ENCODE measurements at regions not wholly inside any gene's neighbourhood (a gene's known extent, or its start where the extent isn't known, plus 50 kb on each side); places are given as distances from the start of the nearest gene placed in this dataset.
"Not testable (repeated sequence)": the region's sequence is repeated elsewhere in the genome, so short reads cannot be mapped to it uniquely, and the experiment has no call there.

GRCh38 chr11:15818132-15818842 lies 538.1 kb downstream of the SOX6 start:
- DNase-seq, result no peak

GRCh38 chr11:15819679-15820286 lies 536.6 kb downstream of the SOX6 start:
- no peak for DNase-seq

GRCh38 chr11:15821451-15821850 lies 534.9 kb downstream of the SOX6 start:
- no peak for DNase-seq

GRCh38 chr11:15824060-15824459 lies 532.3 kb downstream of the SOX6 start:
- no peak for DNase-seq

DNA sequence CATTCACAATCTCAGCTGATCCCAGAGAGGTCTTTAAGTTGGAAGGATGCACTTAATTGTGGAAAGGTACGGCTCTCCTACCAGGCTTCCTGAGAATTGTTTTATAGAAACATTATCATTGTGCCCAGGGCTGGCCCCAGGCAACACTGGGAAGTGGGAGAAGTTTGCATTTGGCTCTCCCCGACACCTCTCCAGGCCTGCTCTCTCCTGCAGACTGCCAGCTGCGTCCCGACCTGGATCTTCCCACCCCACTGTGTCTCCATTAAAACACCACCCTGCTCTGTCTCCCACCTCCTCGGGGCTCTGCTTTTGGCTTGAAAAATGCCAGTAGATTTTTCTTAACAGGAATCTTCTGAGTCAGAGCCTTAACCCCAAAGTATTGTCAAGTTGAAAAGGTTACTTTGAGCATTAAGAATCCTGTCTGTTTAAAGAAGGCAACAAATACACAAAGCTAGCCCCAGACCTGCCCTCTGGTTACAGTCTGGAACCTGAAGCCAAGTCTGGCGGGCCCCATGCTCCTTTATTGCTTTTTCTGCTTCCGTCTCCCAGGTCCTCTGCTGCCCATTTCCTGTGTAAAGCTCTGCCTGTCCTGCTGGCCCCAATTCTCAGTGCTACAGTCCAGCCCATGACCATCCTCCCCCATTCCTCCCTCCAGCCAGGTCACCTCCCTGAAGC lies 530.2 kb downstream of the SOX6 start:
- no peak for DNase-seq

DNA sequence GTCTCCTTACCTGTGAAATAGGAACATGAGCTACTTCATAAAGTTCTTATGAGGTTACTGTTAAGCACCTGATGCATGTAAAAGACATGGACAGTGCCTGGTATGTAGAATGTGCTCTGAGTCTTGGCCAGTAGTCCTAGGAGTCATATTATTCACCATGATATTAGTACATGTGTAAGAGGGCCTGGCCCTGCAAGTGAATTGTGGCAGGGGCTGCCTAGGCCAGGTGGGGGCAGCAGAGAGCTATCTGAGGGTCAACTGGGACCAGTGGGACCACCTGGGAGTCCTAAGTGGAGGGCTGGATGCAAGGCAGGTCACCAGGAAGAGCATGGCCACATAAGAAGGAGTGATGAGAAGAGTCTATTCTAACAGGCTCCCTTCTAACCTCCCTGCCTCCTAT lies 529.5 kb downstream of the SOX6 start:
- DNase-seq, result no peak

DNA sequence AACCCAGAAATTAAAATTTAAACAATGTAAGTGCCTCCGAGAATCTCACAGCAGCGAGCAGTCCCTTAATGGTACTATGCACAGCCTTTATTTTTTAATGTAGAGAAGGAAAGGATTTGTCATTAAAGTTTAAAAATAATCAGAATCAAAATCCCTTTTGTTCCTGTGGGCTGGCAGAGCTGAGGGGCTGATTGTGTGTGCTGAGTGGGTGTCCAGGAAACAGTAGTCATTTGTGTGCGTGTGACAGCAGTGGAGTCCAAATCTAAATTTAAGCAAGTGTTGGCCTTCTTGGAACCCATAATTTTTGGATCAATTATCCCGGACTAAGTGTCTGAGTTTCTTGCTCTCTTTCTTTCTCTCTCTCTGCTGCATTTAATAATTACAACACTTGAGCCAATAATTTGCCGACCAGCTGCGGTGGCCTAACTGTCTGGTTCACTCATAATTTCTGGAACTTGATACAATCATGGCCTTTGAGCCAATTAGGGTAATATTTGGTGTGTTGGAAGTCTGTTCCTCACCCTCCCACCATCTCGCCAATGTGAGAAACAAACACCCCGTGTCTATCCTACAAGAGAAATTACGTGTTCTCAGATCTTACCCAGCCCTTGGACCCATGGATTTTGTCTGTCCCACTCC lies 528.0 kb downstream of the SOX6 start:
- DNase-seq, result no peak

GRCh38 chr11:15829312-15829711 lies 527.0 kb downstream of the SOX6 start:
- no peak for DNase-seq

GRCh38 chr11:15830741-15831428 lies 525.5 kb downstream of the SOX6 start:
- DNase-seq, result no peak

GRCh38 chr11:15835788-15836411 lies 520.4 kb downstream of the SOX6 start:
- no peak for DNase-seq

- no peak for DNase-seq
Measured at GRCh38 chr11:15836795-15837194, 519.6 kb downstream of the SOX6 start.

- DNase-seq, result no peak
Measured at GRCh38 chr11:15837901-15838489, 518.4 kb downstream of the SOX6 start.

DNA sequence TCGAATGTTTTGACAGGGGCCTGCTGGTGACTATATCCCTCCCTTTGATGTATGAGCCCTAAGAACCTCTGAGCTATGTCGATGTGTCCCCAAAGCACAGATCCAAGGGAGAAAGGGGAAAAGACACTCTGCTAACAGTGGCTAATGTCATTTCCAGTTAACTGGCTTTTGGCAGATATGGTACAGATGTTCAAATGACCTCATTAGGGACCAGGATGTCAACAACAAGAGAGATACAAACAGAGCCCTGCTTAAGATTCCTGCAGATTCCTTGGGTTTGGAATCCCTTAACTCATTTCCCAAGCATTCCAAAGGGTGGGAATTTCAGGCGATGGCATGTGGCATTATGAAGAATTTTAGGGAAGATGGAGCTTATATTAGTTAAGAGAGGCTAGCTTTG lies 517.3 kb downstream of the SOX6 start:
- no peak for DNase-seq

- DNase-seq, result no peak
Measured at GRCh38 chr11:15840966-15841365, 515.4 kb downstream of the SOX6 start.

GRCh38 chr11:15841931-15842740 lies 514.2 kb downstream of the SOX6 start:
- no peak for DNase-seq

- no peak for DNase-seq
Measured at GRCh38 chr11:15843309-15843872, 513.0 kb downstream of the SOX6 start.

DNA sequence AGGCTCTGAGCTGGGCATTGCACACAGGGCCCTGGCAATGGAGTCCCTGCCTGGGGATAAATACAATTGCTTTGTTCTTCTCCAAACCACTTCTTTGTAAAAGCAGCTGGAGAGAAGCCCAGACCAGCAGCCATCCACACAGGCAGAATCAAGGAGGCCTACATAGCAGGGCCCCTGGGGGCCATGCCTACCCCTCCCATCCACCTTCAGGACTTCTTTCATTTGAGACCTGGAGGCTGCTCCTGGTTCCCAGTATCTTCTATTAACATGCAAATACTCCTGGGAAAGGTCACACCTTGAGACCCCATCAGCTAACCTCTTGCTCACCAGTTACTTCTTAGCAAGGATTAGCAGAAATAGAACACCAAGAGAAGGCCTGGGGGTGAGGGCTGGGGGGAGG lies 511.1 kb downstream of the SOX6 start:
- no peak for DNase-seq

GRCh38 chr11:15848631-15849168 lies 507.6 kb downstream of the SOX6 start:
- DNase-seq, result no peak

DNA sequence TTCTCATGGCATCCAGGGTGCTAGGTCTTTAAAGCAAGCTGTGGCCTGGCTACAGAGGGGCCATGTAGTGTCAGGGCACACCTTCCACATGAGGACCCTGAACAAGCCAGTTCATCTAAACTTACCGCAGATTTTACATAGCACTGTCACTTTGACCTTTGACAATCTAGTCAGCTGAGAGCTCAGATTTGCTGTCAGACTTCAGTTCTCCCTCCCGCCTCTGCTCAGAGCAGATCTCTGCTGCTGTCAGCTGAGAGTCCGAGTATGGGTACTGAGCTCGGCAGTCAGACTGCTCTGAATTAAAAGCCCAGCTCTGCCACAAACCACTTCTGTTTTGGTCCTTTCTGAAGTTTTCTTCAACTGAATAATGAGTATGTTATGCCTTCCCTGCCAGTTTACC lies 507.1 kb downstream of the SOX6 start:
- DNase-seq, result no peak

DNA sequence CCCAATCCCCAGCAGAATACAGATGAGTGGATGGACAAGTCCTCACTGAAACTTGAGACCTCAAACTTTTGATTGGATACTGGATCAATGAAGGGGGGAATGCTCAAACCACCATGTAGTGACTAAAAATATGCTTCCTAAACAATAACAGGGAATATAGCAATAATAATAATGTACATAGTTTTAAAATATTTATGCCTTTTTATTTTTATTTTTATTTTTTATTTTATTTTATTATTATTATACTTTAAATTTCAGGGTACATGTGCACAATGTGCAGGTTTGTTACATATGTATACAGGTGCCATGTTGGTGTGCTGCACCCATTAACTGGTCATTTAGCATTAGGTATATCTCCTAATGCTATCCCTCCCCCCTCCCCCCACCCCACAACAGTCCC lies 506.0 kb downstream of the SOX6 start:
- not testable (repeated sequence) for DNase-seq

DNA sequence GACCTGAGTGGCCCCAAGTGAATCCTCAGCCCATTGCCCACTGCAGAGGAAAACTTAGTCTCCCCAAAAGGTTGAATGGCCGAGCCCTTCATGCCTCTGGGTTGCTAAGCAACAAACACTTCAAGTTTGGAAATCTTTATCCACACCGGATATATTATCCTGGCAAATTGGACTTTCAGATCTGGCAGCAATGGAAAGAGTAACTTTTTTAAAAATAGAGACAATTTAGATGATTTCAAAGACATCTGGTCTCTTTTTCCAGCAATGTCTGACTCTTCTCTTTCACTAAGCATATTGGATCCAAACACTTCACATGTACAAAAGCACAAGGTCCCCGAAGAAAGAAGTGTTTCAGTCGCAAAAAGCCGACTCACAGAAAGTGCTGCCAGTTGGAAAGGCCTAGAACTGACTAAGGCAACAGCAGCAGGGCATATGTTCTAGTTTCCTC lies 505.3 kb downstream of the SOX6 start:
- no peak for DNase-seq

Data from central memory CD4-positive, alpha-beta T cell (primary cell).